ENCODE measurements at regions not wholly inside any gene's neighbourhood (a gene's known extent, or its start where the extent isn't known, plus 50 kb on each side); places are given as distances from the start of the nearest gene placed in this dataset.

GRCh38 chr2:176592216-176592615, 323.0 kb downstream of the MTX2 start:
- TF ChIP-seq CTCF (conservative IDR thresholded peaks at IDR 0.05 in 1 of 2, IDR thresholded peaks at IDR 0.05 in 1 of 2; ENCODE audit: extremely low read depth in 1 of 2, insufficient read depth in 1 of 2, low read depth in 1 of 2, low read length in 2 of 2) (no peak), EZH2 (IDR thresholded peaks at IDR 0.05; ENCODE audit: borderline replicate concordance, low read length) (no peak)
